IMR-90 (cell line): ENCODE measurements at regions not wholly inside any gene's neighbourhood (a gene's known extent, or its start where the extent isn't known, plus 50 kb on each side); places are given as distances from the start of the nearest gene placed in this dataset.

Experiments
- ATAC-seq: fragments of 200-7000 bp; cut with Tn5 transposase; 2 replicates; pipeline ENCODE4 v1.9.1; 2020; ENCODE audit warnings: low read depth, mild to moderate bottlenecking, moderate library complexity
- BruUV-seq: library from RNA; stranded (reverse); fragments of 400-500 nt; replicated peaks from 2 replicates; lab custom pipeline; 2021; lab: Mats Ljungman, UMichigan
- CTCF ChIA-PET: fragments of 300-600 bp; formaldehyde crosslinking; extraction: SDS; loops from one replicate; lab custom pipeline; 2021; ENCODE audit warnings: antibody characterized with exemption; lab: Yijun Ruan, JAX
- POLR2A ChIA-PET: fragments of 300-600 bp; sonication (Branson Sonifier 250); formaldehyde crosslinking; loops from one replicate; lab custom pipeline; 2022; ENCODE audit warnings: antibody characterized with exemption; ENCODE audit not compliant: unreplicated experiment; lab: Charles Lee
- DNase-seq: peaks from one replicate; pipeline ENCODE4 v3.0.0; 2013
- H2AFZ ChIP-seq: replicated peaks from 2 replicates; pipeline ENCODE3; 2013; ENCODE audit warnings: low read length, mild to moderate bottlenecking; ENCODE audit not compliant: poor library complexity
- H2AK5ac ChIP-seq: 2 replicates; pipeline ENCODE4 v1.6.1; 2013; ENCODE audit warnings: low read depth, low read length, inconsistent platforms
- H2AK9ac ChIP-seq: replicated peaks from 2 replicates; pipeline ENCODE3; 2013; ENCODE audit warnings: mild to moderate bottlenecking, low read depth, low read length, moderate library complexity; ENCODE audit not compliant: poor library complexity
- H2BK120ac ChIP-seq: 2 replicates; pipeline ENCODE4 v1.6.1; 2013; ENCODE audit warnings: low read depth, low read length, inconsistent platforms
- H2BK15ac ChIP-seq: 3 replicates; pipeline ENCODE4 v1.6.1; 2013; ENCODE audit warnings: low read depth, low read length, inconsistent platforms
- H2BK20ac ChIP-seq: 2 replicates; pipeline ENCODE4 v1.6.1; 2013; ENCODE audit warnings: low read depth, mild to moderate bottlenecking, inconsistent platforms, low read length, moderate library complexity
- H2BK5ac ChIP-seq: 2 replicates; pipeline ENCODE4 v1.6.1; 2013; ENCODE audit warnings: mild to moderate bottlenecking, low read depth, low read length, inconsistent platforms; ENCODE audit not compliant: poor library complexity, severe bottlenecking
- H3K14ac ChIP-seq: replicated peaks from 2 replicates; pipeline ENCODE4 v1.6.1; 2013; ENCODE audit warnings: low read depth, low read length, inconsistent platforms
- H3K18ac ChIP-seq: 2 replicates; pipeline ENCODE4 v1.6.1; 2013; ENCODE audit warnings: low read depth, low read length, control low read depth
- H3K23ac ChIP-seq: 2 replicates; pipeline ENCODE4 v1.6.1; 2013; ENCODE audit warnings: low read depth, low read length, inconsistent platforms
- H3K27ac ChIP-seq: 2 replicates; pipeline ENCODE4 v1.5.1; 2013; ENCODE audit warnings: mild to moderate bottlenecking, control low read depth, low read length; ENCODE audit not compliant: insufficient read depth
- H3K27me3 ChIP-seq: 2 replicates; pipeline ENCODE4 v1.6.1; 2013; ENCODE audit warnings: low read length; ENCODE audit not compliant: control insufficient read depth, insufficient read depth
- H3K36me3 ChIP-seq: 2 replicates; pipeline ENCODE4 v1.6.1; 2013; ENCODE audit warnings: low read length, mixed read lengths; ENCODE audit not compliant: control insufficient read depth, insufficient read depth
- H3K4ac ChIP-seq: 2 replicates; pipeline ENCODE4 v1.6.1; 2013; ENCODE audit warnings: low read depth, low read length, inconsistent platforms
- H3K4me1 ChIP-seq: 2 replicates; pipeline ENCODE4 v1.6.1; 2013; ENCODE audit warnings: low read length, mixed read lengths; ENCODE audit not compliant: control insufficient read depth, insufficient read depth
- H3K4me2 ChIP-seq: 2 replicates; pipeline ENCODE4 v1.6.1; 2013; ENCODE audit warnings: low read depth, mild to moderate bottlenecking, control low read depth, low read length, moderate library complexity
- H3K4me3 ChIP-seq: 2 replicates; pipeline ENCODE4 v1.5.1; 2013; ENCODE audit warnings: low read depth, mild to moderate bottlenecking, control low read depth, low read length, moderate library complexity; ENCODE audit not compliant: insufficient read depth
- H3K56ac ChIP-seq: 2 replicates; pipeline ENCODE4 v1.6.1; 2013; ENCODE audit warnings: low read length, inconsistent platforms; ENCODE audit not compliant: insufficient read depth; ENCODE audit errors: extremely low read depth
- H3K79me1 ChIP-seq, 2 experiments: 2 replicates each; pipeline ENCODE4 v1.6.1; 2013; ENCODE audit warnings: low read length in 2 of 2, inconsistent platforms in 1 of 2, low read depth in 1 of 2
- H3K9ac ChIP-seq: 2 replicates; pipeline ENCODE4 v1.6.1; 2013; ENCODE audit warnings: low read depth, low read length, control low read depth
- H3K9me1 ChIP-seq: 2 replicates; pipeline ENCODE4 v1.6.1; 2013; ENCODE audit warnings: low read length, inconsistent platforms; ENCODE audit not compliant: insufficient read depth
- H3K9me3 ChIP-seq: 2 replicates; pipeline ENCODE4 v1.6.1; 2013; ENCODE audit warnings: low read length; ENCODE audit not compliant: control insufficient read depth, insufficient read depth
- H4K20me1 ChIP-seq: 2 replicates; pipeline ENCODE4 v1.6.1; 2013; ENCODE audit warnings: low read length, inconsistent platforms; ENCODE audit not compliant: insufficient read depth
- H4K5ac ChIP-seq: 2 replicates; pipeline ENCODE4 v1.6.1; 2013; ENCODE audit warnings: mild to moderate bottlenecking, low read depth, low read length, control low read depth
- H4K8ac ChIP-seq, 2 experiments: 2 replicates each; pipeline ENCODE4 v1.6.1; 2013; ENCODE audit warnings: low read depth in 2 of 2, low read length in 2 of 2, control low read depth in 1 of 2, inconsistent platforms in 1 of 2
- H4K91ac ChIP-seq: 2 replicates; pipeline ENCODE4 v1.6.1; 2013; ENCODE audit warnings: low read depth, low read length, inconsistent platforms; ENCODE audit not compliant: insufficient read depth
- BHLHE40 ChIP-seq: fragments of 150-350 bp; IDR thresholded peaks from 2 replicates; pipeline ENCODE4 v1.6.1; 2016; ENCODE audit warnings: mild to moderate bottlenecking, low read depth, low read length
- CEBPB ChIP-seq: IDR thresholded peaks from 2 replicates; pipeline ENCODE4 v1.6.1; 2012; ENCODE audit warnings: low read depth, low read length, improper control_type of control experiment
- CHD1 ChIP-seq: IDR thresholded peaks from 2 replicates; pipeline ENCODE4 v1.6.1; 2012; ENCODE audit warnings: low read depth, low read length, improper control_type of control experiment
- CTCF ChIP-seq: conservative IDR thresholded peaks from 2 replicates; pipeline ENCODE4 v1.5.1; 2012; ENCODE audit warnings: mild to moderate bottlenecking, low read depth, low read length, improper control_type of control experiment
- FOS ChIP-seq: fragments of 150-350 bp; IDR thresholded peaks from 2 replicates; pipeline ENCODE4 v1.6.1; 2016; ENCODE audit warnings: low read depth, low read length
- MAFK ChIP-seq: IDR thresholded peaks from 2 replicates; pipeline ENCODE4 v1.6.1; 2012; ENCODE audit warnings: low read depth, low read length, improper control_type of control experiment
- MAZ ChIP-seq: IDR thresholded peaks from 2 replicates; pipeline ENCODE4 v1.6.1; 2012; ENCODE audit warnings: low read depth, mild to moderate bottlenecking, low read length, improper control_type of control experiment, moderate library complexity, borderline replicate concordance
- MXI1 ChIP-seq: IDR thresholded peaks from 2 replicates; pipeline ENCODE4 v1.6.1; 2012; ENCODE audit warnings: low read depth, mild to moderate bottlenecking, low read length, moderate library complexity, borderline replicate concordance
- NFE2L2 ChIP-seq: fragments of 150-350 bp; IDR thresholded peaks from 2 replicates; pipeline ENCODE4 v1.6.1; 2016; ENCODE audit warnings: low read depth, mild to moderate bottlenecking, low read length
- POLR2A ChIP-seq: IDR thresholded peaks from 2 replicates; pipeline ENCODE4 v1.6.1; 2012; ENCODE audit warnings: mild to moderate bottlenecking, low read depth, low read length
- RAD21 ChIP-seq: IDR thresholded peaks from 2 replicates; pipeline ENCODE4 v1.6.1; 2012; ENCODE audit warnings: low read length, improper control_type of control experiment
- RCOR1 ChIP-seq: IDR thresholded peaks from 2 replicates; pipeline ENCODE4 v1.6.1; 2012; ENCODE audit warnings: mild to moderate bottlenecking, low read length, improper control_type of control experiment; ENCODE audit not compliant: insufficient replicate concordance
- RFX5 ChIP-seq: IDR thresholded peaks from 2 replicates; pipeline ENCODE4 v1.8.0; 2012; ENCODE audit warnings: low read depth, mild to moderate bottlenecking, low read length, moderate library complexity
- SMC3 ChIP-seq: fragments of 150-350 bp; IDR thresholded peaks from 2 replicates; pipeline ENCODE4 v1.6.1; 2016; ENCODE audit warnings: low read depth, mild to moderate bottlenecking, antibody characterized with exemption, low read length, moderate library complexity
- WGBS, 2 experiments: methylation state at CpG; one replicate each; pipeline versions ENCODE4 v1.1.5 to v1.1.7; 2013; ENCODE audit warnings: missing lambda C conversion rate in 2 of 2; ENCODE audit not compliant: insufficient read length in 1 of 2; ENCODE audit errors: extremely low coverage in 2 of 2; 5-methylcytosine and 5-hydroxymethylcytosine counted together
- dilution Hi-C: fragments of 300-500 bp; cut with HindIII; formaldehyde crosslinking; loops from one replicate; pipeline ENCODE4 v1.14.3; 2018; ENCODE audit warnings: low sequenced_read_pairs; ENCODE audit not compliant: unreplicated experiment
- in situ Hi-C: fragments of 300-500 bp; cut with MboI; formaldehyde crosslinking; loops from 3 replicates; pipeline ENCODE4 v1.14.3; 2019; ENCODE audit warnings: low sequenced_read_pairs, inconsistent platforms, mixed read lengths
- intact Hi-C: fragments of 100-400 bp; cut with micrococcal nuclease; formaldehyde crosslinking; loops from 2 replicates; pipeline ENCODE4 v1.10.0; 2022
- TF ChIP-seq, protein P1 (sequence below): fragments of 150-350 bp; IDR thresholded peaks from 2 replicates; pipeline ENCODE4 v1.6.1; 2016; ENCODE audit warnings: low read depth, mild to moderate bottlenecking, low read length, moderate library complexity, borderline replicate concordance
- TF ChIP-seq, protein P2 (sequence below): fragments of 150-350 bp; IDR thresholded peaks from 2 replicates; pipeline ENCODE4 v1.6.1; 2017; ENCODE audit warnings: mild to moderate bottlenecking, antibody characterized with exemption, low read length, low read depth

- H3K79me1 ChIP-seq = no peaks in the 10 kb centered on the region
- H3K36me3 ChIP-seq = no peaks in the 10 kb centered on the region
- CTCF ChIA-PET = no interaction called here
- no peaks in the 10 kb centered on the region for H3K4me1 ChIP-seq
- H2BK15ac ChIP-seq = no peak overlapping the region
- no peak overlapping the region for H2BK20ac ChIP-seq
- H2BK5ac ChIP-seq = no peak overlapping the region
- no peak overlapping the region for H3K9ac ChIP-seq
- no peak overlapping the region for H2AK5ac ChIP-seq
- H3K18ac ChIP-seq = no peak overlapping the region
- no peak overlapping the region for H3K27ac ChIP-seq
- POLR2A ChIA-PET = no interaction called here
- H2AFZ ChIP-seq = no peak overlapping the region
- no peak overlapping the region for H2AK9ac ChIP-seq
- H3K4me2 ChIP-seq = no peak overlapping the region
- intact Hi-C loops = no loop called here
- H4K5ac ChIP-seq = no peak overlapping the region
- WGBS, 2 experiments = 27% methylated on average over 5 of the region's 7 CpGs; no CpG with 5 or more reads in 1 of the 2 experiments
- no TSS peak for BruUV-seq
- peaks cover 5% of the 10 kb centered on the region; the same call in 1 of the 2 replicates for H3K9me3 ChIP-seq
- no peak overlapping the region for H3K14ac ChIP-seq
- no peak overlapping the region for H3K4ac ChIP-seq
- H3K4me3 ChIP-seq = no peak overlapping the region
- H2BK120ac ChIP-seq = no peak overlapping the region
- no peak overlapping the region for H3K56ac ChIP-seq
- no peaks in the 10 kb centered on the region for H4K20me1 ChIP-seq
- H3K23ac ChIP-seq = no peak overlapping the region
- no peak overlapping the region for H4K8ac ChIP-seq
- in situ Hi-C loops = no loop called here
- no peaks in the 10 kb centered on the region for H3K9me1 ChIP-seq
- ATAC-seq = no peak
- no peak overlapping the region for H4K91ac ChIP-seq
- peaks cover 55% of the 10 kb centered on the region for H3K27me3 ChIP-seq
- no peak for TF ChIP-seq CTCF
- TF ChIP-seq MXI1 = no peak
- TF ChIP-seq RAD21 = no peak
- TF ChIP-seq, protein P1, sequence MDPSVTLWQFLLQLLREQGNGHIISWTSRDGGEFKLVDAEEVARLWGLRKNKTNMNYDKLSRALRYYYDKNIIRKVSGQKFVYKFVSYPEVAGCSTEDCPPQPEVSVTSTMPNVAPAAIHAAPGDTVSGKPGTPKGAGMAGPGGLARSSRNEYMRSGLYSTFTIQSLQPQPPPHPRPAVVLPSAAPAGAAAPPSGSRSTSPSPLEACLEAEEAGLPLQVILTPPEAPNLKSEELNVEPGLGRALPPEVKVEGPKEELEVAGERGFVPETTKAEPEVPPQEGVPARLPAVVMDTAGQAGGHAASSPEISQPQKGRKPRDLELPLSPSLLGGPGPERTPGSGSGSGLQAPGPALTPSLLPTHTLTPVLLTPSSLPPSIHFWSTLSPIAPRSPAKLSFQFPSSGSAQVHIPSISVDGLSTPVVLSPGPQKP = no peak
- TF ChIP-seq, protein P2, sequence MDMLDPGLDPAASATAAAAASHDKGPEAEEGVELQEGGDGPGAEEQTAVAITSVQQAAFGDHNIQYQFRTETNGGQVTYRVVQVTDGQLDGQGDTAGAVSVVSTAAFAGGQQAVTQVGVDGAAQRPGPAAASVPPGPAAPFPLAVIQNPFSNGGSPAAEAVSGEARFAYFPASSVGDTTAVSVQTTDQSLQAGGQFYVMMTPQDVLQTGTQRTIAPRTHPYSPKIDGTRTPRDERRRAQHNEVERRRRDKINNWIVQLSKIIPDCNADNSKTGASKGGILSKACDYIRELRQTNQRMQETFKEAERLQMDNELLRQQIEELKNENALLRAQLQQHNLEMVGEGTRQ = no peak
- no peak for TF ChIP-seq MAFK
- no peak for TF ChIP-seq NFE2L2
- TF ChIP-seq POLR2A = no peak
- no peak for TF ChIP-seq BHLHE40
- no peak for TF ChIP-seq MAZ
- no peak for TF ChIP-seq FOS
- no peak for TF ChIP-seq CEBPB
- TF ChIP-seq SMC3 = no peak
- TF ChIP-seq RCOR1 = no peak
- TF ChIP-seq CHD1 = no peak
- no peak for TF ChIP-seq RFX5
- dilution Hi-C loops = no loop called here
- no peak for DNase-seq
Observed at GRCh38 chr15:51155891-51156290, 61.2 kb upstream of the TNFAIP8L3 start.
